HUES64 (cell line): ENCODE measurements at regions not wholly inside any gene's neighbourhood (a gene's known extent, or its start where the extent isn't known, plus 50 kb on each side); places are given as distances from the start of the nearest gene placed in this dataset.

ENCODE experiments used
- H3K27ac ChIP-seq: 2 replicates; pipeline ENCODE4 v1.7.0; 2013; ENCODE audit warnings: low read depth, low read length, inconsistent platforms
- H3K27me3 ChIP-seq: 2 replicates; pipeline ENCODE4 v1.6.1; 2013; ENCODE audit warnings: mild to moderate bottlenecking, low read length; ENCODE audit not compliant: insufficient read depth
- H3K36me3 ChIP-seq: 2 replicates; pipeline ENCODE4 v1.6.1; 2013; ENCODE audit warnings: mild to moderate bottlenecking, low read length; ENCODE audit not compliant: insufficient read depth
- H3K4me1 ChIP-seq: 2 replicates; pipeline ENCODE4 v1.6.1; 2013; ENCODE audit warnings: mild to moderate bottlenecking, low read length, moderate library complexity; ENCODE audit not compliant: insufficient read depth
- H3K4me3 ChIP-seq: 2 replicates; pipeline ENCODE4 v1.5.1; 2013; ENCODE audit warnings: mild to moderate bottlenecking, low read length, moderate library complexity
- H3K9ac ChIP-seq: 2 replicates; pipeline ENCODE4 v1.6.1; 2013; ENCODE audit warnings: mild to moderate bottlenecking, low read depth, low read length
- H3K9me3 ChIP-seq: 2 replicates; pipeline ENCODE4 v1.6.1; 2013; ENCODE audit warnings: low read depth, low read length; ENCODE audit not compliant: insufficient read depth
- WGBS: fragments of 150-250, 120-280 bp; methylation state at CpG from one replicate; pipeline ENCODE4 v1.1.7; 2013; ENCODE audit warnings: missing lambda C conversion rate; 5-methylcytosine and 5-hydroxymethylcytosine counted together

GRCh38 chr10:36053271-36053670 is 411.2 kb upstream of the FZD8 start:
- no peak overlapping the region for H3K27ac ChIP-seq
- H3K4me1 ChIP-seq, result no peaks in the 10 kb centered on the region
- no peak overlapping the region for H3K4me3 ChIP-seq
- no peaks in the 10 kb centered on the region for H3K36me3 ChIP-seq
- H3K9ac ChIP-seq, result no peak overlapping the region
- no peaks in the 10 kb centered on the region for H3K27me3 ChIP-seq
- no peaks in the 10 kb centered on the region for H3K9me3 ChIP-seq
- 91% methylated on average over 7 of the region's 7 CpGs for WGBS

DNA sequence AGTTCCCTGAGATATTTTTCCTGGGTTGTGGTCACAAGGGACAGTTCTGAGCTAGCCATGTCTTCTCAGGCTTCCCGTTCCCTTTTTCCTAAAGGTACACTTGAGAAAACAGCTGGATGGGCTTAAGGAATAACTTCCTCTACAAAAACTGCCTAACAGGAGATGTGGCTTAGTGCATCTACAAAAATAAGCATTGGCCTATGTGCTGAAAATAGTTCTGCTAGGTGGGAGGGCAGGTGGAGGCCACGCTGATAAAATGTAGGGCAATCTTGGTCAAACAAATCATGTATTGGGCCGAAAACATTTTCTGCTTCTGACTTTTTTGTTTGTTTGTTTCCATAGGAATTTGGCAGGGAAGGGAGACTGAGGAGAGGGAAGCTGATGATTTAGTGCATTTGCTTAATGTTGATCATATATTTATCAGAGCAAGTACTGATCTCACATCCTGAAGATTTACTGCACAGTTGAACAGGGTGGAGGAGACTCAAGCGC is 409.4 kb upstream of the FZD8 start:
- 92% methylated on average over 4 of the region's 4 CpGs for WGBS
- no peaks in the 10 kb centered on the region for H3K27me3 ChIP-seq
- H3K27ac ChIP-seq, result no peak overlapping the region
- H3K4me1 ChIP-seq, result no peaks in the 10 kb centered on the region
- no peaks in the 10 kb centered on the region for H3K9me3 ChIP-seq
- H3K36me3 ChIP-seq, result no peaks in the 10 kb centered on the region
- no peak overlapping the region for H3K4me3 ChIP-seq
- no peak overlapping the region for H3K9ac ChIP-seq

- H3K9me3 ChIP-seq, result no peaks in the 10 kb centered on the region
- no peaks in the 10 kb centered on the region for H3K36me3 ChIP-seq
- no peaks in the 10 kb centered on the region for H3K4me1 ChIP-seq
- WGBS, result 94% methylated on average over 7 of the region's 7 CpGs
- H3K27ac ChIP-seq, result no peak overlapping the region
- no peak overlapping the region for H3K9ac ChIP-seq
- H3K27me3 ChIP-seq, result no peaks in the 10 kb centered on the region
- no peak overlapping the region for H3K4me3 ChIP-seq
Observed at GRCh38 chr10:36050763-36051499, 408.8 kb upstream of the FZD8 start.

DNA sequence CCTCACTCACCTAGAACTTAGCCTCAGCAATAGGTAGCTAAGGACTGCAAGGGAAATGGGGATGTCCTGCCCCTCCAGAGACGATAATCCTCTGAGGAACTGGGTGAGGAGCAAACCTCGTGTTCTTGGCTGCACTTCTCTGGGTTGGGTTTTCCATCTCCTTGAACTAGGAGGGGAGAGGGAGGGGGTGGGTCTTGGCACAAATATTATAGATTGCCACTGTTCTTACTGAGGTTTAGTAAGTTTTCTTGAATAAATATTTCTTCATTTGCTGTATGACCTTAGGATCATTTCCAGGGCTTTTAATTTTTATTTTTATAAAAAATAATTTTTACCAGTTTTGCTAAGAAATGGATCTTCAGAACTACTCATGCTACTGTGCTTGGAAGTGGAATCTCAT is 406.7 kb upstream of the FZD8 start:
- H3K9ac ChIP-seq, result no peak overlapping the region
- no peaks in the 10 kb centered on the region for H3K4me1 ChIP-seq
- H3K27me3 ChIP-seq, result no peaks in the 10 kb centered on the region
- WGBS, result 94% methylated on average over 2 of the region's 2 CpGs
- H3K4me3 ChIP-seq, result no peak overlapping the region
- no peaks in the 10 kb centered on the region for H3K9me3 ChIP-seq
- H3K27ac ChIP-seq, result no peak overlapping the region
- no peaks in the 10 kb centered on the region for H3K36me3 ChIP-seq

- no peak overlapping the region for H3K4me3 ChIP-seq
- H3K9me3 ChIP-seq, result no peaks in the 10 kb centered on the region
- no peaks in the 10 kb centered on the region for H3K27me3 ChIP-seq
- H3K4me1 ChIP-seq, result no peaks in the 10 kb centered on the region
- no peak overlapping the region for H3K9ac ChIP-seq
- H3K27ac ChIP-seq, result no peak overlapping the region
- no peaks in the 10 kb centered on the region for H3K36me3 ChIP-seq
Observed at GRCh38 chr10:36048236-36048635, 406.1 kb upstream of the FZD8 start.

DNA sequence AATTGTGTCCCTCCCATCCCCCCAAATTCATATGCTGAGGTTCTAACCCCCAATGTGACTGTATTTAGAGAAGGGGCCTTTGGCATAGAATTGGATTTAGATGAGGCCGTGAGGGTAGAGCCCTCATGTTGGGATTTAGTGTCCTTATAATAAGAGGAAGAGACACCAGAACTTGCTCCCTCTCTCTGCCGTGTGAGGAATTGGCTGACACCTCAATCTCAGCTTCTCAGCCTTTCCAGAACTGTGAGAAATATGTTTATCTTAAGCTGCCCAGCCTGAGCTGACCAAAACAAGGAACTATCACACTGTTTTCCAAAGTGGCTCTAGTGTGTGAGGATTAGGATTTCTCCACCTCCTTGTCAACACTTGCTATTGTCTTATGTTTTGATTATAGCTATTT is 400.0 kb upstream of the FZD8 start:
- H3K36me3 ChIP-seq, result no peaks in the 10 kb centered on the region
- no peaks in the 10 kb centered on the region for H3K27me3 ChIP-seq
- no peak overlapping the region for H3K4me3 ChIP-seq
- 72% methylated on average over 2 of the region's 2 CpGs for WGBS
- no peak overlapping the region for H3K27ac ChIP-seq
- no peaks in the 10 kb centered on the region for H3K9me3 ChIP-seq
- peaks cover 7% of the 10 kb centered on the region; the same call in 1 of the 2 replicates for H3K4me1 ChIP-seq
- H3K9ac ChIP-seq, result no peak overlapping the region

DNA sequence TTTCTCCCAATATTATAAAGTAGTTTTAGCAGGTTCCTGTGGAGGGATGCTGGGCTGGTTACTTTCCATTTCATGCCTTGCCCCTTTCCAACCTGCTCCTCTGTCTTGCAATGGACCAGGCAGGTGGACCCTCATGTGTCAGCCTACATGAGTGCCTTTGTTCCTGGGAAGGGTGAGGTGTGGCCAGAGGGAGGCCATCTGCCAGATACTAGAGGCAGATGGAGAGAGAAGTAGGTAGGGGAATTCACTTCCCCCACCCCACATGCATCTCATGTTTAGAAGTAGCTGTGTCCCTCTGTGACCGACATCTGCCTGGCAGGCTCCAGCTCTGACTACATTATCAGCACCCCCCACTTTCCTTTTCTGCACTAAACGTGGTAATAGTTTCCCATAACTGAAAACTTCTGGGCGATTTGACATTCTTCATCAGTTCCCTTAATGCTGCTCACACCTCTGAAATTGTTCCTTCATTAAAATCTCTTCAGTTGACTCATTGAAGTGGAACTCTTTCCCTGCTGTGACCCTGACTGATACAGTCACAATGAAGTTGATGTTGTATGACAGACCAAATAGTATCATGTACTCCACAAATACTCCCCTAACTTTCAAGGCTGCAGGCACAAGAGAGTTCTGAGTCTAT is 396.3 kb upstream of the FZD8 start:
- Histone ChIP-seq H3K27ac (no peak overlapping the region), H3K36me3 (no peaks in the 10 kb centered on the region), H3K4me3 (no peak overlapping the region), H3K9ac (no peak overlapping the region), H3K9me3 (no peaks in the 10 kb centered on the region), H3K4me1 (peaks cover 7% of the 10 kb centered on the region; the same call in 1 of the 2 replicates), H3K27me3 (no peaks in the 10 kb centered on the region)
- WGBS, result 78% methylated on average over 3 of the region's 3 CpGs

DNA sequence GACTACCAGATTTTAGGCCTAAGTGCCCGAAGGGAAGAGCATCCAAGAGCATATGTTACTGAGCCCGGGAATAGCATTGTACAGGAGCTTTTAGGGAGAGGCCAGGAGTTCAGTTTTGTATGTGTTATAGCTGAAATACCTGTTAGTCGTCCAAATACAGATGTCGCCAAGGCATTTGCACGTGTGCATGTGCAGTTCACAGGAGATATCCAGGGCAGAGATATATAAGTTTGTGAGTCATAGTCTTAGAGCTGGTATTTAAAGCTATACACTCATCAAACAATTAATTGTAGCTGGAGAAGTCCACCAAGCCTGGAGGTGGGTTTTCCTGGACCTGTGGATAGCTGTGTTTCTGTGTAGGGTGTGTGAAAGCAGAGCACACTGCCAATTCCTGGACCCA is 394.0 kb upstream of the FZD8 start:
- H3K27me3 ChIP-seq, result no peaks in the 10 kb centered on the region
- H3K9ac ChIP-seq, result no peak overlapping the region
- H3K27ac ChIP-seq, result no peak overlapping the region
- peaks cover 7% of the 10 kb centered on the region; the same call in 1 of the 2 replicates for H3K4me1 ChIP-seq
- no peaks in the 10 kb centered on the region for H3K9me3 ChIP-seq
- 94% methylated on average over 5 of the region's 5 CpGs for whole genome bisulfite sequencing
- H3K36me3 ChIP-seq, result no peaks in the 10 kb centered on the region
- no peak overlapping the region for H3K4me3 ChIP-seq

- Histone ChIP-seq H3K4me1 (no peaks in the 10 kb centered on the region), H3K27me3 (no peaks in the 10 kb centered on the region), H3K9ac (no peak overlapping the region), H3K27ac (no peak overlapping the region), H3K9me3 (no peaks in the 10 kb centered on the region), H3K4me3 (no peak overlapping the region), H3K36me3 (no peaks in the 10 kb centered on the region)
Observed at GRCh38 chr10:36033808-36034207, 391.7 kb upstream of the FZD8 start.

DNA sequence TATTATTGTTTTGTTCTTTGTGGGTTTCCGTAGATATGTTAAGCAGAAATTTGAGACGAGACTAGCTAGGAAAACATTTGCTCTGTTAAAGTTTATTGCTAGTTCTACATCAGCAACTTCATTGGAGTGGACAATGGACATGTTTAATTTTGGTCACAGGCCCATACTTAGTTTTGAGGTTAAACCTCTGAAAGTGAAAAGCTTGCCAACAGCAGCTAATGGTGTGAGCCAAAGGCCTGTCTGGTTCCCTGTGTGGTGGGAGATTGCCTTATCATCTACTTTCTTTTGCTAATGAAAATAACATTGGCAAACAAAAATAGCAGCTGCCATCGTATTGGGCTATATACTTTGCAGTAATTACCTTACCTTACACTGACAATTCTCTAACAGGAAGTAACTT is 388.4 kb upstream of the FZD8 start:
- no peaks in the 10 kb centered on the region for H3K36me3 ChIP-seq

GRCh38 chr10:36026656-36027390 is 384.7 kb upstream of the FZD8 start:
- Histone ChIP-seq H3K36me3 (no peaks in the 10 kb centered on the region), H3K27me3 (no peaks in the 10 kb centered on the region), H3K9me3 (no peaks in the 10 kb centered on the region), H3K27ac (no peak overlapping the region), H3K4me3 (no peak overlapping the region), H3K4me1 (no peaks in the 10 kb centered on the region), H3K9ac (no peak overlapping the region)
- 92% methylated on average over 6 of the region's 6 CpGs for WGBS

More for the DNA sequence above, 388.4 kb upstream of the FZD8 start:
- WGBS, result 97% methylated on average over 3 of the region's 3 CpGs
- H3K27me3 ChIP-seq, result no peaks in the 10 kb centered on the region
- H3K27ac ChIP-seq, result no peak overlapping the region
- no peak overlapping the region for H3K4me3 ChIP-seq
- H3K4me1 ChIP-seq, result no peaks in the 10 kb centered on the region
- no peaks in the 10 kb centered on the region for H3K9me3 ChIP-seq
- H3K9ac ChIP-seq, result no peak overlapping the region
